ENCODE measurements at regions not wholly inside any gene's neighbourhood (a gene's known extent, or its start where the extent isn't known, plus 50 kb on each side); places are given as distances from the start of the nearest gene placed in this dataset.

DNA sequence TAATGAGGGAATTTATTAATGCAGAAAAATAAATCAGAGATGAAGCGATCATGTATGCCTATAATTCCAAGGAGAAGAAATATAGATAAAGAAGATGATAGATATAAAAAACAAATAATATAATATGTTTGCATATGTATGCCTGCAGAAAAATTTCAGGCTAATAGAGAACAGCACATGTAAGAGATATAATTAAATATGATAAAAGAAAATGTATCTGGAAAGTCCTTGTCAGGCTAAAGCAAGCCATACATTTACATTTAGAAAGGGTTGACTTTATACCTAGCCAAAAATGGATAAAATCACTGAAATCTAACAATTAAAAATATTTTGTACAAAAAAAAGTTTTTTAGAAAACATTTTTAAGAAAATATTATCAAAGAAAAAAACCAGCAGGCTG lies 454.1 kb downstream of the C6orf118 start (continued):
- TF ChIP-seq ARID4B (CRISPR knock-in tag; IDR thresholded peaks at IDR 0.05) (no peak), HDAC3 (IDR thresholded peaks at IDR 0.05; ENCODE audit: borderline replicate concordance, partially characterized antibody) (no peak), NR3C1 (CRISPR knock-in tag; IDR thresholded peaks at IDR 0.05) (no peak)
- TF ChIP-seq, protein P1, sequence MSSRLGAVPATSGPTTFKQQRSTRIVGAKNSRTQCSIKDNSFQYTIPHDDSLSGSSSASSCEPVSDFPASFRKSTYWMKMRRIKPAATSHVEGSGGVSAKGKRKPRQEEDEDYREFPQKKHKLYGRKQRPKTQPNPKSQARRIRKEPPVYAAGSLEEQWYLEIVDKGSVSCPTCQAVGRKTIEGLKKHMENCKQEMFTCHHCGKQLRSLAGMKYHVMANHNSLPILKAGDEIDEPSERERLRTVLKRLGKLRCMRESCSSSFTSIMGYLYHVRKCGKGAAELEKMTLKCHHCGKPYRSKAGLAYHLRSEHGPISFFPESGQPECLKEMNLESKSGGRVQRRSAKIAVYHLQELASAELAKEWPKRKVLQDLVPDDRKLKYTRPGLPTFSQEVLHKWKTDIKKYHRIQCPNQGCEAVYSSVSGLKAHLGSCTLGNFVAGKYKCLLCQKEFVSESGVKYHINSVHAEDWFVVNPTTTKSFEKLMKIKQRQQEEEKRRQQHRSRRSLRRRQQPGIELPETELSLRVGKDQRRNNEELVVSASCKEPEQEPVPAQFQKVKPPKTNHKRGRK (tag; IDR thresholded peaks at IDR 0.05) = no peak
- TF ChIP-seq, protein P2, sequence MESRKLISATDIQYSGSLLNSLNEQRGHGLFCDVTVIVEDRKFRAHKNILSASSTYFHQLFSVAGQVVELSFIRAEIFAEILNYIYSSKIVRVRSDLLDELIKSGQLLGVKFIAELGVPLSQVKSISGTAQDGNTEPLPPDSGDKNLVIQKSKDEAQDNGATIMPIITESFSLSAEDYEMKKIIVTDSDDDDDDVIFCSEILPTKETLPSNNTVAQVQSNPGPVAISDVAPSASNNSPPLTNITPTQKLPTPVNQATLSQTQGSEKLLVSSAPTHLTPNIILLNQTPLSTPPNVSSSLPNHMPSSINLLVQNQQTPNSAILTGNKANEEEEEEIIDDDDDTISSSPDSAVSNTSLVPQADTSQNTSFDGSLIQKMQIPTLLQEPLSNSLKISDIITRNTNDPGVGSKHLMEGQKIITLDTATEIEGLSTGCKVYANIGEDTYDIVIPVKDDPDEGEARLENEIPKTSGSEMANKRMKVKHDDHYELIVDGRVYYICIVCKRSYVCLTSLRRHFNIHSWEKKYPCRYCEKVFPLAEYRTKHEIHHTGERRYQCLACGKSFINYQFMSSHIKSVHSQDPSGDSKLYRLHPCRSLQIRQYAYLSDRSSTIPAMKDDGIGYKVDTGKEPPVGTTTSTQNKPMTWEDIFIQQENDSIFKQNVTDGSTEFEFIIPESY (CRISPR knock-in tag; IDR thresholded peaks at IDR 0.05) = no peak

All from K562 (cell line).